Heart left ventricle (tissue), 13 donors: ENCODE measurements at regions not wholly inside any gene's neighbourhood (a gene's known extent, or its start where the extent isn't known, plus 50 kb on each side); places are given as distances from the start of the nearest gene placed in this dataset.

ENCODE experiments used
- POLR2A ChIP-seq, 2 donors: fragments of 450-650 bp; IDR thresholded peaks; one replicate each; pipeline ENCODE4 v1.6.1; 2017; ENCODE audit warnings: antibody characterized with exemption in 2 of 2, mild to moderate bottlenecking in 2 of 2, moderate library complexity in 2 of 2
- TF ChIP-seq, protein P1 (sequence below), 12 donors: fragments of 200-600 bp; sonication (generic) in 4 of 12; IDR thresholded peaks; one replicate each; pipeline versions ENCODE4 v1.5.0 to v1.8.0; 2018 to 2022; ENCODE audit warnings: antibody characterized with exemption in 12 of 12, mild to moderate bottlenecking in 5 of 12
- donor health status: ischemic (EF 13 %, LVEDD 7.1; RV severe dilation, severe dysfunction).
- donor health status: DM: no; HTN: yes; CAD: no.
- donor health status: DM: no; HTN: no; CAD: no.
- donor health status: ischemic (EF 25% LVEDD 6.9; RV normal size, moderate dysfunction).
- donor health status: ischemic (EF 25% LVEDD 5.7; RV mildly dilated, moderate dysfunction).
- donor health status: ischemic (EF 35%, LVEDD 5.7; RV mildly dilated, moderate dysfunction).
- donor health status: nonischemic (EF 11% LVEDD 7.7; RV severe dilation, severe dysfunction).
- donor health status: DM: yes; HTN: yes; CAD: no.
- donor health status: PGD.
- donor health status: ischemic (EF 29% LVEDD 5.4; RV normal size, mild dysfunction).
- donor health status: nonischemic (EF 23%, LVEDD 6.1; RV moderate dilation, normal function).

DNA sequence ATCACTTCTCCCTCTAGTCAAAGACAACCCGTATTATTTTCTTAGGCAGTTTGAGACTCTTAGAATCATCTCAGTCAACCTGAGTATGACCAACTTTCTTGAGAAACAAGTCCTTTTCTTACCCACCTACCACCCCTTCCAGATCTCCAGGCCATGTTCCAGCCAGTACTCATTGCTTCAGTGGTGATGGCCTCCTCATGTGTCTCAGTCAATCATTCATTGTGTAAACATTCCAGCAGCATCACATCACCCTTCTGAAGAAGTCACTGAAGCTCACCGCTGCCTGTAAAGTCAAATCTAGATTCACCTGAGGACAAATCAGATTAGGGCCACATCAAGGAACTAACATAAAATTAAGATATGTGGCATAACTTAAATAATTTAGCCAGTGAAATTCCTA is 467.2 kb upstream of the NRP1 start:
- TF ChIP-seq, protein P1, sequence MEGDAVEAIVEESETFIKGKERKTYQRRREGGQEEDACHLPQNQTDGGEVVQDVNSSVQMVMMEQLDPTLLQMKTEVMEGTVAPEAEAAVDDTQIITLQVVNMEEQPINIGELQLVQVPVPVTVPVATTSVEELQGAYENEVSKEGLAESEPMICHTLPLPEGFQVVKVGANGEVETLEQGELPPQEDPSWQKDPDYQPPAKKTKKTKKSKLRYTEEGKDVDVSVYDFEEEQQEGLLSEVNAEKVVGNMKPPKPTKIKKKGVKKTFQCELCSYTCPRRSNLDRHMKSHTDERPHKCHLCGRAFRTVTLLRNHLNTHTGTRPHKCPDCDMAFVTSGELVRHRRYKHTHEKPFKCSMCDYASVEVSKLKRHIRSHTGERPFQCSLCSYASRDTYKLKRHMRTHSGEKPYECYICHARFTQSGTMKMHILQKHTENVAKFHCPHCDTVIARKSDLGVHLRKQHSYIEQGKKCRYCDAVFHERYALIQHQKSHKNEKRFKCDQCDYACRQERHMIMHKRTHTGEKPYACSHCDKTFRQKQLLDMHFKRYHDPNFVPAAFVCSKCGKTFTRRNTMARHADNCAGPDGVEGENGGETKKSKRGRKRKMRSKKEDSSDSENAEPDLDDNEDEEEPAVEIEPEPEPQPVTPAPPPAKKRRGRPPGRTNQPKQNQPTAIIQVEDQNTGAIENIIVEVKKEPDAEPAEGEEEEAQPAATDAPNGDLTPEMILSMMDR (IDR thresholded peaks at IDR 0.05) = no peak
- TF ChIP-seq POLR2A (IDR thresholded peaks at IDR 0.05) = no peak
